HEK293 (cell line): ENCODE measurements at regions not wholly inside any gene's neighbourhood (a gene's known extent, or its start where the extent isn't known, plus 50 kb on each side); places are given as distances from the start of the nearest gene placed in this dataset.
"Not testable (repeated sequence)": the region's sequence is repeated elsewhere in the genome, so short reads cannot be mapped to it uniquely, and the experiment has no call there.

Experiments
- CTCF ChIA-PET: fragments of 350-600 bp; formaldehyde crosslinking; extraction: SDS; loops from one replicate; lab custom pipeline; 2021; ENCODE audit warnings: antibody characterized with exemption; lab: Yijun Ruan, JAX
- POLR2A ChIA-PET: fragments of 300-600 bp; formaldehyde crosslinking; extraction: SDS; loops from one replicate; lab custom pipeline; 2020; ENCODE audit warnings: antibody characterized with exemption, inconsistent platforms; lab: Yijun Ruan, JAX
- H3K27ac ChIP-seq: fragments of 200-500 bp; sonication (Bioruptor generic); 2 replicates; pipeline ENCODE4 v1.5.1; 2014; ENCODE audit warnings: low read depth, low read length, control low read depth, inconsistent platforms; ENCODE audit errors: extremely low read depth
- H3K36me3 ChIP-seq, 2 experiments: fragments of 200-500 bp in 1 of 2; sonication (Bioruptor generic) in 1 of 2; 1 replicate in 1 of 2; 2 replicates in 1 of 2; pipeline ENCODE4 v1.5.1; 2014 to 2017; ENCODE audit warnings: inconsistent platforms in 2 of 2, low read length in 2 of 2; ENCODE audit not compliant: control insufficient read depth in 2 of 2, insufficient read depth in 1 of 2
- H3K4me1 ChIP-seq: fragments of 200-500 bp; sonication (Bioruptor generic); 2 replicates; pipeline ENCODE4 v1.5.1; 2014; ENCODE audit warnings: mild to moderate bottlenecking, low read length, inconsistent platforms; ENCODE audit not compliant: control insufficient read depth, insufficient read depth
- H3K4me3 ChIP-seq: 2 replicates; pipeline ENCODE4 v1.5.1; 2011; ENCODE audit warnings: low read depth, mild to moderate bottlenecking, control low read depth, low read length, moderate library complexity
- H3K9me3 ChIP-seq: fragments of 200-500 bp; sonication (Bioruptor generic); 2 replicates; pipeline ENCODE4 v1.5.1; 2014; ENCODE audit warnings: low read depth, low read length, inconsistent platforms; ENCODE audit not compliant: control insufficient read depth, insufficient read depth
- ELK4 ChIP-seq: IDR thresholded peaks from 2 replicates; pipeline ENCODE4 v1.6.1; 2011; ENCODE audit warnings: mild to moderate bottlenecking, low read depth, low read length, borderline replicate concordance
- GLIS1 ChIP-seq: fragments of 450-650 bp; formaldehyde crosslinking; IDR thresholded peaks from 2 replicates; pipeline ENCODE4 v1.5.1; 2016; ENCODE audit warnings: missing biosample characterization, missing genetic modification characterization
- PRDM2 ChIP-seq: fragments of 450-650 bp; formaldehyde crosslinking; IDR thresholded peaks from 2 replicates; pipeline ENCODE4 v1.5.1; 2016; ENCODE audit warnings: missing biosample characterization, missing genetic modification characterization, borderline replicate concordance
- ZBTB21 ChIP-seq: fragments of 450-650 bp; formaldehyde crosslinking; IDR thresholded peaks from 2 replicates; pipeline ENCODE4 v1.5.1; 2017; ENCODE audit warnings: missing biosample characterization, missing genetic modification characterization
- ZFHX2 ChIP-seq: fragments of 450-650 bp; formaldehyde crosslinking; conservative IDR thresholded peaks from 2 replicates; pipeline ENCODE4 v1.5.1; 2016; ENCODE audit warnings: missing biosample characterization, missing genetic modification characterization
- ZNF114 ChIP-seq: fragments of 450-650 bp; formaldehyde crosslinking; IDR thresholded peaks from 2 replicates; pipeline ENCODE4 v1.5.0; 2017; ENCODE audit warnings: missing biosample characterization, missing genetic modification characterization
- ZNF121 ChIP-seq: fragments of 450-650 bp; formaldehyde crosslinking; IDR thresholded peaks from 2 replicates; pipeline ENCODE4 v1.5.1; 2016; ENCODE audit warnings: missing biosample characterization, missing genetic modification characterization
- ZNF335 ChIP-seq: fragments of 450-650 bp; formaldehyde crosslinking; conservative IDR thresholded peaks from 2 replicates; pipeline ENCODE4 v1.5.1; 2016; ENCODE audit warnings: missing biosample characterization, missing genetic modification characterization
- ZNF341 ChIP-seq: fragments of 450-650 bp; formaldehyde crosslinking; IDR thresholded peaks from 2 replicates; pipeline ENCODE4; 2016; ENCODE audit warnings: low read depth, missing biosample characterization, missing genetic modification characterization
- ZNF501 ChIP-seq: fragments of 450-650 bp; formaldehyde crosslinking; IDR thresholded peaks from 2 replicates; pipeline ENCODE4 v1.5.1; 2016; ENCODE audit warnings: missing biosample characterization, missing genetic modification characterization
- ZNF626 ChIP-seq: fragments of 450-650 bp; sonication (Bioruptor Pico); formaldehyde crosslinking; IDR thresholded peaks from 2 replicates; pipeline ENCODE4 v1.5.1; 2018; ENCODE audit warnings: missing biosample characterization, missing genetic modification characterization, inconsistent platforms
- ZNF747 ChIP-seq: fragments of 450-650 bp; formaldehyde crosslinking; IDR thresholded peaks from 2 replicates; pipeline ENCODE4 v1.5.1; 2016; ENCODE audit warnings: missing biosample characterization, missing genetic modification characterization
- TF ChIP-seq, protein P1 (sequence below): fragments of 450-650 bp; formaldehyde crosslinking; IDR thresholded peaks from 2 replicates; pipeline ENCODE4 v1.5.1; 2016; ENCODE audit warnings: missing biosample characterization, missing genetic modification characterization

DNA sequence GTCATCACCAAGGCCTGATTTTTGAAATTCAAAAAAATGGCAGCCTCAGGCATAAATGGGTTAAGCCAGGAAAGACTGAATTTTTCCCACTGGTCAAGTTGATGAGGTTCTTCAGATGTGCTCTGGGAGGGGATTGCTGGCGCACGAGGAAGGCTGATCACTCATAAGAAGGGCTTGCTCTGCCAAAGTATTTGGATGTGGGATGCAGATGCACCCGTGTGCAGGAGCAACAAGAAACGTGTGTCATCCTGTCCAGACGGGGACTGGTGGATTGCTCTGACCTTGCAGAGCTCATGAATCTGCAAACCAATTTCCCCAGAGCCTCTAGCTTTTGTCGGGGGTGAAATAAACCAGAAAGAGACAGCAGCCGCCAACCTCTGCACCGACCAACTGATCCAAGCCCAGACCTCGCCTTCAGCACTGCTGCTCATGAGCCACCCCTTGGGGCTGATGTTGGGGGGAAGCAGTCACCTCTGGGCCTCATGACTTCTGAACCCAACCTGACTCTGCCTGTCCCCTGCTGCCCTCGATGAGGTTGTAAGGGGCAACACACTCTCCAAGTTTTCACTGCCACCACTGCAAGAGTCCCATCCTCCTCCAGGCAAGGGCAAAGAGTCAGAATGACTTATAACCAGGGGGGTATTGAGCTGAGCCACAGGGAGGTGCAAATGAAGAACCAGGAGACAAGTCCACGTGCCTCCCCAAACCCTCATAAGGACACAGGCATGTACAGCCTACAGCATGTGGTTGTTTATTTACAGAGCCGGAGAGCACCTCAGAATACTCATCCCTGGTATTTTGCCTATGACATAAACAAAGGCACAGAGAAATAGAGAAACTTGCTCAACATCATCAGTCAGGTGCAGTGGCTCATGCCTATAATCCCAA, 452.0 kb downstream of the SOX9 start:
- POLR2A ChIA-PET: no interaction called here
- Histone ChIP-seq H3K36me3 (no peaks in the 10 kb centered on the region), H3K4me3 (no peak overlapping the region)
- TF ChIP-seq ELK4: no peak
- TF ChIP-seq GLIS1: peak; percentile 45; the same call in 1 of the 2 replicates
- TF ChIP-seq ZNF747 (tag by site-specific recombination): no peak
- TF ChIP-seq, all 188 proteins: peak for 1
- no peak overlapping the region for H3K27ac ChIP-seq
- peaks cover 8% of the 10 kb centered on the region for H3K4me1 ChIP-seq
- CTCF ChIA-PET: interaction anchor here (1.0 kb wide), 2 partner anchors 10 to 16 kb away, joined by 3 read pairs; no protein-coding TSS in a partner anchor
- H3K9me3 ChIP-seq: no peaks in the 10 kb centered on the region

DNA sequence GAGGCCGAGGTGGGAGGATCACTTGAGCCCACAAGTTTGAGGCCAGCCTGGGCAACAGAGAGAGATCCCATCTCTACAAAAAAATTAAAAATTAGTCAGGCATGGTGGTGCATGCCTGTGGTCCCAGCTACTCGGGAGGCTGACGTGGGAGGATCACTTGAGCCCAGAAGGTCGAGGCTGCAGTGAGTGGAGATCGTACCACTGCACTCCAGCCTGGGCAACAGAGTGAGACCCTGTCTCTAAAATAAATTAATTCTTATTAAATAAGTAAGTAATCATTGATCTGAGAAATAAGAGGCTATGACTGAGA, 452.6 kb downstream of the SOX9 start:
- TF ChIP-seq ZNF121 (tag by site-specific recombination): peak; percentile 80
- H3K4me3 ChIP-seq, H3K9me3 ChIP-seq, H3K36me3 ChIP-seq, H3K4me1 ChIP-seq, POLR2A ChIA-PET, CTCF ChIA-PET, H3K27ac ChIP-seq: not testable (repeated sequence)

GRCh38 chr17:72574675-72575510, 454.1 kb downstream of the SOX9 start:
- Histone ChIP-seq H3K9me3 (no peaks in the 10 kb centered on the region), H3K27ac (no peak overlapping the region), H3K36me3 (no peaks in the 10 kb centered on the region), H3K4me3 (no peak overlapping the region), H3K4me1 (peaks cover 8% of the 10 kb centered on the region)
- TF ChIP-seq ZNF335 (tag by site-specific recombination) (no peak), ZFHX2 (no peak), ZNF114 (tag by site-specific recombination) (no peak), ZNF341 (tag by site-specific recombination) (no peak), ZNF626 (no peak), ZNF501 (tag by site-specific recombination) (no peak), ZBTB21 (tag by site-specific recombination) (no peak), PRDM2 (tag by site-specific recombination) (no peak)
- TF ChIP-seq, protein P1, sequence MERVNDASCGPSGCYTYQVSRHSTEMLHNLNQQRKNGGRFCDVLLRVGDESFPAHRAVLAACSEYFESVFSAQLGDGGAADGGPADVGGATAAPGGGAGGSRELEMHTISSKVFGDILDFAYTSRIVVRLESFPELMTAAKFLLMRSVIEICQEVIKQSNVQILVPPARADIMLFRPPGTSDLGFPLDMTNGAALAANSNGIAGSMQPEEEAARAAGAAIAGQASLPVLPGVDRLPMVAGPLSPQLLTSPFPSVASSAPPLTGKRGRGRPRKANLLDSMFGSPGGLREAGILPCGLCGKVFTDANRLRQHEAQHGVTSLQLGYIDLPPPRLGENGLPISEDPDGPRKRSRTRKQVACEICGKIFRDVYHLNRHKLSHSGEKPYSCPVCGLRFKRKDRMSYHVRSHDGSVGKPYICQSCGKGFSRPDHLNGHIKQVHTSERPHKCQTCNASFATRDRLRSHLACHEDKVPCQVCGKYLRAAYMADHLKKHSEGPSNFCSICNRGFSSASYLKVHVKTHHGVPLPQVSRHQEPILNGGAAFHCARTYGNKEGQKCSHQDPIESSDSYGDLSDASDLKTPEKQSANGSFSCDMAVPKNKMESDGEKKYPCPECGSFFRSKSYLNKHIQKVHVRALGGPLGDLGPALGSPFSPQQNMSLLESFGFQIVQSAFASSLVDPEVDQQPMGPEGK (tag by site-specific recombination): no peak
- POLR2A ChIA-PET: interaction anchor here (1.1 kb wide), 1 partner anchor 18 kb away, joined by 3 read pairs; no protein-coding TSS in a partner anchor
- CTCF ChIA-PET: interaction anchor here (0.6 kb wide), 1 partner anchor 14 kb away, joined by 3 read pairs; no protein-coding TSS in a partner anchor
